ENCODE measurements at regions not wholly inside any gene's neighbourhood (a gene's known extent, or its start where the extent isn't known, plus 50 kb on each side); places are given as distances from the start of the nearest gene placed in this dataset.
"Not testable (repeated sequence)": the region's sequence is repeated elsewhere in the genome, so short reads cannot be mapped to it uniquely, and the experiment has no call there.

- TF ChIP-seq, protein P1, sequence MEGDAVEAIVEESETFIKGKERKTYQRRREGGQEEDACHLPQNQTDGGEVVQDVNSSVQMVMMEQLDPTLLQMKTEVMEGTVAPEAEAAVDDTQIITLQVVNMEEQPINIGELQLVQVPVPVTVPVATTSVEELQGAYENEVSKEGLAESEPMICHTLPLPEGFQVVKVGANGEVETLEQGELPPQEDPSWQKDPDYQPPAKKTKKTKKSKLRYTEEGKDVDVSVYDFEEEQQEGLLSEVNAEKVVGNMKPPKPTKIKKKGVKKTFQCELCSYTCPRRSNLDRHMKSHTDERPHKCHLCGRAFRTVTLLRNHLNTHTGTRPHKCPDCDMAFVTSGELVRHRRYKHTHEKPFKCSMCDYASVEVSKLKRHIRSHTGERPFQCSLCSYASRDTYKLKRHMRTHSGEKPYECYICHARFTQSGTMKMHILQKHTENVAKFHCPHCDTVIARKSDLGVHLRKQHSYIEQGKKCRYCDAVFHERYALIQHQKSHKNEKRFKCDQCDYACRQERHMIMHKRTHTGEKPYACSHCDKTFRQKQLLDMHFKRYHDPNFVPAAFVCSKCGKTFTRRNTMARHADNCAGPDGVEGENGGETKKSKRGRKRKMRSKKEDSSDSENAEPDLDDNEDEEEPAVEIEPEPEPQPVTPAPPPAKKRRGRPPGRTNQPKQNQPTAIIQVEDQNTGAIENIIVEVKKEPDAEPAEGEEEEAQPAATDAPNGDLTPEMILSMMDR (IDR thresholded peaks at IDR 0.05; ENCODE audit: low read depth, low read length): no peak
- no peak for DNase-seq (ENCODE audit: low read depth in 2 of 2)
- no peak overlapping the region for H3K4me3 ChIP-seq (replicated peaks in 1 of 2; ENCODE audit: low read depth in 2 of 2, low read length in 2 of 2)
Measured at GRCh38 chr4:104022831-104023230, 303.0 kb upstream of the TACR3 start.

DNA sequence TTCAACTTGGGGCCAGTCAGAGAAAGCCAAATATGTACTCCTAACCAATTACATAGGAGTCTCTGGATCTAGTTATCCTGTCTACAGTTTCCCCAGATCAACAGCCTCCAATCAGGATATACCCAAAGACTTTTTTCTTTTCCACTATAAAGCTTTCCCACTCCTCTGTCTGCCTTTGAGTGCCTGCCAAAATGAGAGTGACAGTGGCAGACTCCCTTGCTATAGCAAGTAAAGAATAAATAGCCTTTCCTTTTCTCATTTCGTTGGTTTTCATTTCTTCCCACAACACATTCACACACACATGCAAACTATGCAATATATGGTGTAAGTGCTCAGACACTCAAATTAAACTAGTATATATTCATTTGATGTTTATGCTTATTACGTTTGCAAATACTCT, 302.4 kb upstream of the TACR3 start:
- TF ChIP-seq, protein P1 (IDR thresholded peaks at IDR 0.05; ENCODE audit: low read depth, low read length): no peak

DNA sequence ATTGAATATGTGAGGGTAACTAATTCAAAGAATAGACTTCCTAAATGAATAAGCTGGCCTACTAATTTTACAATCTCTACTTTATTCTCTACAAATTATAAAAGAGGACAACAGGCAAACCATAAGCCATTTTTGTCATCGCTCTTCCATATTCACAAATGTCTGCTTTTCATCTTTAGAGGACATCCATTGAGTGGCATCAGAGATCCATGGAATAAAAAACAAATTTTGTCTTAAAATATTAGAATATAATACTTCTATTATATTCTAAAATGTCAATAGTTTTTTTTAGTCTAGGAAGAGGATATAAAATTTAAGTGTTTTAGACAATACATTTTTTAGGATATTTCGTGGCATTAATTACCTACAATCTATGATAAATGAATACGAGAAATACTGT, 300.9 kb upstream of the TACR3 start:
- no peak overlapping the region for H3K4me3 ChIP-seq (replicated peaks in 1 of 2; ENCODE audit: low read depth in 2 of 2, low read length in 2 of 2)
- TF ChIP-seq, protein P1 (IDR thresholded peaks at IDR 0.05; ENCODE audit: low read depth, low read length): no peak
- no peak for DNase-seq (ENCODE audit: low read depth in 2 of 2)

More for the DNA sequence above, 302.4 kb upstream of the TACR3 start:
- no peak overlapping the region for H3K4me3 ChIP-seq (replicated peaks in 1 of 2; ENCODE audit: low read depth in 2 of 2, low read length in 2 of 2)
- no peak for DNase-seq (ENCODE audit: low read depth in 2 of 2)

GRCh38 chr4:104017213-104017612, 297.4 kb upstream of the TACR3 start:
- H3K4me3 ChIP-seq (replicated peaks in 1 of 2; ENCODE audit: low read depth in 2 of 2, low read length in 2 of 2): no peak overlapping the region
- DNase-seq (ENCODE audit: low read depth in 2 of 2): no peak
- TF ChIP-seq, protein P1 (IDR thresholded peaks at IDR 0.05; ENCODE audit: low read depth, low read length): no peak

GRCh38 chr4:104015680-104016079, 295.9 kb upstream of the TACR3 start:
- no peak overlapping the region for H3K4me3 ChIP-seq (replicated peaks in 1 of 2; ENCODE audit: low read depth in 2 of 2, low read length in 2 of 2)
- TF ChIP-seq, protein P1 (IDR thresholded peaks at IDR 0.05; ENCODE audit: low read depth, low read length): no peak
- peak in 1 of 2 donors; percentile 1 for DNase-seq (ENCODE audit: low read depth in 2 of 2)

GRCh38 chr4:104010722-104011121, 290.9 kb upstream of the TACR3 start:
- no peak for DNase-seq (ENCODE audit: low read depth in 2 of 2)
- TF ChIP-seq, protein P1 (IDR thresholded peaks at IDR 0.05; ENCODE audit: low read depth, low read length): no peak
- H3K4me3 ChIP-seq (replicated peaks in 1 of 2; ENCODE audit: low read depth in 2 of 2, low read length in 2 of 2): no peak overlapping the region

DNA sequence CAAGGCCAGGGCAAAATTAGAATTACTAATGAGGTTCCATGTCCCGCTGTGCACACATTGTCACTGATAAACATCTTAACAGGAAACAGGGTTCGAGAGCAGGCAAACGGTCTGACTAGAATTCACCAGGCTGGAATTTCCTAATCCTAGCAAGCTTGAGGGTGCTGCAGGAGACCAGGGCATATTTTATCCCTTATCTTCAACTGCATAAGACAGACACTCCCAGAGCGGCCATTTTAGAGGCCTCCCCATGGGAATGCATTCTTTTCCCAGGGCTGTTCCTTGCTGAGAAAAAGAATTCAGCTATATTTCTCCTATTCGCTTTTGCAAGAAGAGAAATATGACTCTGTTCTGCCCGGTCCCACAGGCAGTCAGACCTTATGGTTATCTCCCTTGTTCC, 282.5 kb upstream of the TACR3 start:
- not testable (repeated sequence) for H3K4me3 ChIP-seq (replicated peaks in 1 of 2; ENCODE audit: low read depth in 2 of 2, low read length in 2 of 2); DNase-seq (ENCODE audit: low read depth in 2 of 2)

Data from cardiac fibroblast (primary cell).